NCI-H748 treated with DMSO at 0.1 percent for 48 hours (cell line): ENCODE measurements at regions not wholly inside any gene's neighbourhood (a gene's known extent, or its start where the extent isn't known, plus 50 kb on each side); places are given as distances from the start of the nearest gene placed in this dataset.

Experiments used
- DNase-seq: peaks from one replicate; lab custom pipeline; 2025; lab: John Stamatoyannopoulos, UW

- no peak for DNase-seq
Measured at GRCh38 chr2:44879269-44880124, 62.0 kb upstream of the SIX3 start.

GRCh38 chr2:44880125-44880483 lies 61.4 kb upstream of the SIX3 start:
- no peak for DNase-seq

- no peak for DNase-seq
Measured at GRCh38 chr2:44881856-44882255, 59.6 kb upstream of the SIX3 start.

GRCh38 chr2:44883356-44883755 lies 58.1 kb upstream of the SIX3 start:
- no peak for DNase-seq

GRCh38 chr2:44884231-44884630 lies 57.3 kb upstream of the SIX3 start:
- no peak for DNase-seq

- no peak for DNase-seq
Measured at GRCh38 chr2:44884677-44885076, 56.8 kb upstream of the SIX3 start.

GRCh38 chr2:44886414-44886813 lies 55.1 kb upstream of the SIX3 start:
- no peak for DNase-seq

- no peak for DNase-seq
Measured at GRCh38 chr2:44889096-44889495, 52.4 kb upstream of the SIX3 start.
